ENCODE measurements at regions not wholly inside any gene's neighbourhood (a gene's known extent, or its start where the extent isn't known, plus 50 kb on each side); places are given as distances from the start of the nearest gene placed in this dataset.

DNA sequence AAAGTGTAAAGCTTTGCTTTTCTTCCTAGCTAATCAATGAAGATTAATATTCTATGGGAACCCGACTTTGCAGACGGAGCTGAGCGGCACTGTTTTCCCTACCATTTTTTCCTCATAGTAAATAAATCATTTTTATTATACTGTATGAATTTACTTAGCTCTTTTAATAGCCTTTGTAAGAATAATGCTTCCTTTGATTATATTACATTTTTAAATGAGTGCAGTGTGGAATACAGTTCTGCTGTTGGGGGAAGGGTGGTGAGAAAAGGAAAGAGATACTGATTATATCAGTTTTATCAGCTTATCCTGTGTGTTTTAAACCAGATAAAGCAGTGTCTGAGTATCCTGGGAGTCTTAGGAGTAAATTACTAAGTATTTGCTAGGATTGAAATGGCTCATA, 221.4 kb upstream of the RBFOX1 start:
- TF ChIP-seq NANOG (IDR thresholded peaks at IDR 0.05; ENCODE audit: borderline replicate concordance) (no peak), POLR2AphosphoS5 (IDR thresholded peaks at IDR 0.05; ENCODE audit: low read depth) (no peak), ZNF114 (CRISPR knock-in tag; IDR thresholded peaks at IDR 0.05) (no peak)
- H3F3A ChIP-seq (replicated peaks; ENCODE audit: low read depth): no peaks in the 10 kb centered on the region
- Mint-ChIP-seq H3K27ac (no peak overlapping the region), H3K36me3 (ENCODE audit: low read depth) (peaks cover 3% of the 10 kb centered on the region; the same call in 1 of the 3 replicates), H3K9me3 (peaks cover 85% of the 10 kb centered on the region), H3K27me3 (ENCODE audit: insufficient read depth, low read depth, poor library complexity) (peaks cover 2% of the 10 kb centered on the region), H3K4me3 (no peak overlapping the region), H3K4me1 (no peaks in the 10 kb centered on the region)
- no peaks in the 10 kb centered on the region; the same call in 1 of the 2 replicates for H3K36me3 ChIP-seq (ENCODE audit: insufficient read depth)
- no peaks in the 10 kb centered on the region for H3K4me1 ChIP-seq (ENCODE audit: insufficient read depth)
- no peaks in the 10 kb centered on the region for H3K79me2 ChIP-seq (replicated peaks; ENCODE audit: insufficient read depth)
- H3K27ac ChIP-seq (ENCODE audit: low read depth): no peak overlapping the region
- H3K9me2 ChIP-seq (ENCODE audit: insufficient read depth): no peaks in the 10 kb centered on the region
- DNase-seq (ENCODE audit: low spot score) (no peak), ATAC-seq (no peak)
- H3K27me3 ChIP-seq (ENCODE audit: insufficient read depth): no peaks in the 10 kb centered on the region
- no peak overlapping the region for H3K4me3 ChIP-seq
- H4K20me1 ChIP-seq (replicated peaks; ENCODE audit: insufficient read depth): no peaks in the 10 kb centered on the region
- H3K4me2 ChIP-seq: no peak overlapping the region
- H2AFZ ChIP-seq: no peak overlapping the region

- Histone ChIP-seq H3K9me2 (ENCODE audit: insufficient read depth) (no peaks in the 10 kb centered on the region), H3K79me2 (replicated peaks; ENCODE audit: insufficient read depth) (no peaks in the 10 kb centered on the region), H3K27ac (ENCODE audit: low read depth) (no peak overlapping the region), H3K36me3 (ENCODE audit: insufficient read depth) (peaks cover 5% of the 10 kb centered on the region; the same call in 1 of the 2 replicates), H2AFZ (no peak overlapping the region), H3F3A (replicated peaks; ENCODE audit: low read depth) (no peaks in the 10 kb centered on the region), H3K4me2 (no peak overlapping the region), H3K27me3 (ENCODE audit: insufficient read depth) (no peaks in the 10 kb centered on the region), H4K20me1 (replicated peaks; ENCODE audit: insufficient read depth) (no peaks in the 10 kb centered on the region), H3K4me3 (no peak overlapping the region), H3K4me1 (ENCODE audit: insufficient read depth) (no peaks in the 10 kb centered on the region)
- Mint-ChIP-seq H3K36me3 (ENCODE audit: low read depth) (peaks cover 3% of the 10 kb centered on the region; the same call in 1 of the 3 replicates), H3K4me3 (no peak overlapping the region), H3K27ac (no peak overlapping the region), H3K27me3 (ENCODE audit: insufficient read depth, low read depth, poor library complexity) (no peaks in the 10 kb centered on the region), H3K9me3 (peaks cover 84% of the 10 kb centered on the region), H3K4me1 (no peaks in the 10 kb centered on the region)
- ATAC-seq: no peak
- DNase-seq (ENCODE audit: low spot score): no peak
- no peak for TF ChIP-seq CREB1 (CRISPR knock-in tag; IDR thresholded peaks at IDR 0.05; ENCODE audit: low read depth)
- no peak for TF ChIP-seq POLR2AphosphoS5 (IDR thresholded peaks at IDR 0.05; ENCODE audit: low read depth)
- TF ChIP-seq STAT1 (IDR thresholded peaks at IDR 0.05; ENCODE audit: unreplicated experiment): no peak
- no peak for TF ChIP-seq NANOG (IDR thresholded peaks at IDR 0.05; ENCODE audit: borderline replicate concordance)
- no peak for TF ChIP-seq ZNF114 (CRISPR knock-in tag; IDR thresholded peaks at IDR 0.05)
- no peak for TF ChIP-seq ETS1 (IDR thresholded peaks at IDR 0.05)
- TF ChIP-seq EZH2phosphoT487 (IDR thresholded peaks at IDR 0.05; ENCODE audit: unreplicated experiment): no peak
- no peak for TF ChIP-seq REST (IDR thresholded peaks at IDR 0.05; ENCODE audit: unreplicated experiment)
- TF ChIP-seq, protein P1, sequence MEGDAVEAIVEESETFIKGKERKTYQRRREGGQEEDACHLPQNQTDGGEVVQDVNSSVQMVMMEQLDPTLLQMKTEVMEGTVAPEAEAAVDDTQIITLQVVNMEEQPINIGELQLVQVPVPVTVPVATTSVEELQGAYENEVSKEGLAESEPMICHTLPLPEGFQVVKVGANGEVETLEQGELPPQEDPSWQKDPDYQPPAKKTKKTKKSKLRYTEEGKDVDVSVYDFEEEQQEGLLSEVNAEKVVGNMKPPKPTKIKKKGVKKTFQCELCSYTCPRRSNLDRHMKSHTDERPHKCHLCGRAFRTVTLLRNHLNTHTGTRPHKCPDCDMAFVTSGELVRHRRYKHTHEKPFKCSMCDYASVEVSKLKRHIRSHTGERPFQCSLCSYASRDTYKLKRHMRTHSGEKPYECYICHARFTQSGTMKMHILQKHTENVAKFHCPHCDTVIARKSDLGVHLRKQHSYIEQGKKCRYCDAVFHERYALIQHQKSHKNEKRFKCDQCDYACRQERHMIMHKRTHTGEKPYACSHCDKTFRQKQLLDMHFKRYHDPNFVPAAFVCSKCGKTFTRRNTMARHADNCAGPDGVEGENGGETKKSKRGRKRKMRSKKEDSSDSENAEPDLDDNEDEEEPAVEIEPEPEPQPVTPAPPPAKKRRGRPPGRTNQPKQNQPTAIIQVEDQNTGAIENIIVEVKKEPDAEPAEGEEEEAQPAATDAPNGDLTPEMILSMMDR (conservative IDR thresholded peaks at IDR 0.05; ENCODE audit: low read depth in 2 of 2): no peak
- TF ChIP-seq EZH2 (IDR thresholded peaks at IDR 0.05; ENCODE audit: low read depth, unreplicated experiment): no peak
Observed at GRCh38 chr16:7107436-7107835, 225.2 kb upstream of the RBFOX1 start.
